BJ (cell line): ENCODE measurements at regions not wholly inside any gene's neighbourhood (a gene's known extent, or its start where the extent isn't known, plus 50 kb on each side); places are given as distances from the start of the nearest gene placed in this dataset.

Experiments
- CTCF ChIA-PET: fragments of 350-600 bp; formaldehyde crosslinking; extraction: SDS; loops from one replicate; lab custom pipeline; 2021; ENCODE audit warnings: antibody characterized with exemption, inconsistent platforms; lab: Yijun Ruan, JAX
- POLR2A ChIA-PET: fragments of 300-600 bp; sonication (Branson Sonifier 250); formaldehyde crosslinking; extraction: SDS; loops from one replicate; lab custom pipeline; 2021; ENCODE audit warnings: antibody characterized with exemption; lab: Charles Lee
- DNase-seq: peaks from one replicate; pipeline ENCODE4 v3.0.0-alpha.2; 2011; ENCODE audit warnings: low read depth
- H3K27me3 ChIP-seq: 2 replicates; pipeline ENCODE4 v1.6.0; 2011; ENCODE audit warnings: low read length; ENCODE audit not compliant: control insufficient read depth, insufficient read depth
- H3K36me3 ChIP-seq: 2 replicates; pipeline ENCODE4 v1.5.1; 2011; ENCODE audit warnings: low read length; ENCODE audit not compliant: control insufficient read depth, insufficient read depth
- H3K4me3 ChIP-seq: 2 replicates; pipeline ENCODE4 v1.5.1; 2011; ENCODE audit warnings: low read depth, mild to moderate bottlenecking, control low read depth, low read length
- TF ChIP-seq, protein P1 (sequence below): IDR thresholded peaks from 2 replicates; pipeline ENCODE4 v1.5.1; 2011; ENCODE audit warnings: low read depth, mild to moderate bottlenecking, control low read depth, inconsistent platforms, low read length, moderate library complexity; ENCODE audit not compliant: insufficient read depth

DNA sequence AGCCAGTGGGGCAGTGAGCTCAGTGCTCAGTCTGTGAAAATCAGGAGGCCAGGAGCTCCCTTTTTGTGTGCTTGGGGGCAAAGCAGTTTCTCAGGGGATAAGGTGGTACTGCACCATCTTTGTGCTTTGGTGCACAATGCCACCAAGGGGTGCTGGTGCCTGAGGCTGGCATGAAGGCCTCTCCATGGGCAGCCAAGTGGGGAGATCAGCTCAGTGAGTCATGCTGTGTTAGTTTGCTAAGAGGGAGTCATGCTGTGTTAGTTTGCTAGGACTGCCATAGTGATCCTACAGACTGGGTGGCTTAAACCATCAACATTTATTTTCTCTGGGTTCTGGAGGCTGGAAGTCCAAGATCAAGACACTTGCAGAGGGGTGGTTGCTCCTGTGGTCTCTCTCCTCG lies 428.1 kb downstream of the PRDM2 start:
- TF ChIP-seq, protein P1, sequence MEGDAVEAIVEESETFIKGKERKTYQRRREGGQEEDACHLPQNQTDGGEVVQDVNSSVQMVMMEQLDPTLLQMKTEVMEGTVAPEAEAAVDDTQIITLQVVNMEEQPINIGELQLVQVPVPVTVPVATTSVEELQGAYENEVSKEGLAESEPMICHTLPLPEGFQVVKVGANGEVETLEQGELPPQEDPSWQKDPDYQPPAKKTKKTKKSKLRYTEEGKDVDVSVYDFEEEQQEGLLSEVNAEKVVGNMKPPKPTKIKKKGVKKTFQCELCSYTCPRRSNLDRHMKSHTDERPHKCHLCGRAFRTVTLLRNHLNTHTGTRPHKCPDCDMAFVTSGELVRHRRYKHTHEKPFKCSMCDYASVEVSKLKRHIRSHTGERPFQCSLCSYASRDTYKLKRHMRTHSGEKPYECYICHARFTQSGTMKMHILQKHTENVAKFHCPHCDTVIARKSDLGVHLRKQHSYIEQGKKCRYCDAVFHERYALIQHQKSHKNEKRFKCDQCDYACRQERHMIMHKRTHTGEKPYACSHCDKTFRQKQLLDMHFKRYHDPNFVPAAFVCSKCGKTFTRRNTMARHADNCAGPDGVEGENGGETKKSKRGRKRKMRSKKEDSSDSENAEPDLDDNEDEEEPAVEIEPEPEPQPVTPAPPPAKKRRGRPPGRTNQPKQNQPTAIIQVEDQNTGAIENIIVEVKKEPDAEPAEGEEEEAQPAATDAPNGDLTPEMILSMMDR, result no peak
- CTCF ChIA-PET, result no interaction called here
- H3K36me3 ChIP-seq, result no peaks in the 10 kb centered on the region
- H3K27me3 ChIP-seq, result no peaks in the 10 kb centered on the region
- no peak for DNase-seq
- H3K4me3 ChIP-seq, result no peak overlapping the region
- POLR2A ChIA-PET, result no interaction called here

DNA sequence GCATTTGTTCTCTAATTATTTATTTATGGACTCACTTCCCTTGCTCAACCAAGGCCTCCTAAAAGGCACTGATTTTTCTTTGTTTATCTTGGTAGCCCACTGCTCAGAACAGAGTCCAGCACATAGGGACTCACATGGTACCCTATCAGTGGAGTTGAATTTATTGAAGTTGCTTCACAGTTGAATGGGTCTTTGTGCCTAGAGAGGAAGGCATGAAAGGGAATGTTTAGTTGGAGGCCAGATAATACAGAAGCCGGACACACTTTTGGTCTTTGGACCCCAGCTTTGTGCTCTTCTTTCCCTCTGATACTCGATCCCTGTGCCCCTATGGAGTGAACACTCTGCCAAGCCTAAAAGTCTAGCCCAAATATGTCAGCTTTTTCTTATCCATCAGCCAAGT lies 429.0 kb downstream of the PRDM2 start:
- H3K27me3 ChIP-seq, result no peaks in the 10 kb centered on the region
- POLR2A ChIA-PET, result no interaction called here
- no peak for DNase-seq
- H3K36me3 ChIP-seq, result no peaks in the 10 kb centered on the region
- H3K4me3 ChIP-seq, result no peak overlapping the region
- TF ChIP-seq, protein P1, result no peak
- CTCF ChIA-PET, result no interaction called here

DNA sequence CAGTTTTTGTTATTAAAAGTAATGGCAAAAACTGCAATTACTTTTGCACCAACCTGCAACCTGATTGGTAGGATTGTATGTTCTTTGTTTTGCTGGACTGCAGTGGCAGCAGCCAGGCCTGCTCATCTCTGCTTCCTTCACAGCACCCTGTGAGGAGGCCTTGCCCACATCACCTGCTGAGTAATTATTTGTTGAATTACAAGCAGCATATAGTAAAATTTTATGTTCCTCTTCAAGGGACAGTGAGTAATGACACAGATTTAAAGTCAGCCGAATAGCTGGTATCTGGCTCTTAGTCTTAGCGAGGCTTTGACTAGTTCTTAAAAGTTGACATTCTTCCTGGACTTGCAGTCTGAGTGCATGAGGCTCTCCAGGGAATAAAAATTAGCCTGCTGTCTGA lies 435.1 kb downstream of the PRDM2 start:
- TF ChIP-seq, protein P1, result no peak
- Histone ChIP-seq H3K36me3 (no peaks in the 10 kb centered on the region), H3K4me3 (no peak overlapping the region), H3K27me3 (no peaks in the 10 kb centered on the region)
- DNase-seq, result no peak
- POLR2A ChIA-PET, result no interaction called here
- CTCF ChIA-PET, result no interaction called here

DNA sequence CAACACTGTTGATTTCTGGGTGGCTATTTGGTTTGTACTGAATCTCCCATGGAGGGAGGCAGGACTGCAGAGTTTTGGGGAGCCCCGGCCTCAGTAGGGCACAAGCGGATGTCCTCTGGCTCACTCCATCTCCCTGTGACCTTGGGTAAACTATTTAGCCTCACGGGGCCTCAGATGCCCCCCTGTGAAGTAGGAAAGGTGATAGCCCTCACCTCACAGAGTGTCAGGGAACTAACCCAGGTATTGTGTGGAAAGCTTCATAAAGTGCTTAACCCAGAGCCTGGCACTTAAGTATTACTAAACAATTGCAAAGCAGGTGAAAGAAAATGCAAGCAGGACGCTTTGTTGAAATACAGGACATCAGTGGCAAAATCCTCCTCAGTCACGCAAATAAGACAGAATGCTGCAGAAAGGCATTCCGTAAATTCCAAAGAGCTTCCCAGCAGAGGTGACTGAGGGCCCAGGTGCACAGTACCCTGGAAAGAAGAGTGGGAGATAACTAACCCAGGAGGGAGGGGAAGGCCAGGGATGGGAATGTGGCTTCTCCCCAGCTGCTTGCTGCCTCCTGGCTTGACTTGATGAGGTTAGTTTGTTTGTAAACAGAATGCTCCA lies 436.3 kb downstream of the PRDM2 start:
- ChIA-PET CTCF (no interaction called here), POLR2A (no interaction called here)
- Histone ChIP-seq H3K4me3 (no peak overlapping the region), H3K36me3 (no peaks in the 10 kb centered on the region), H3K27me3 (no peaks in the 10 kb centered on the region)
- no peak for DNase-seq
- TF ChIP-seq, protein P1, result no peak

DNA sequence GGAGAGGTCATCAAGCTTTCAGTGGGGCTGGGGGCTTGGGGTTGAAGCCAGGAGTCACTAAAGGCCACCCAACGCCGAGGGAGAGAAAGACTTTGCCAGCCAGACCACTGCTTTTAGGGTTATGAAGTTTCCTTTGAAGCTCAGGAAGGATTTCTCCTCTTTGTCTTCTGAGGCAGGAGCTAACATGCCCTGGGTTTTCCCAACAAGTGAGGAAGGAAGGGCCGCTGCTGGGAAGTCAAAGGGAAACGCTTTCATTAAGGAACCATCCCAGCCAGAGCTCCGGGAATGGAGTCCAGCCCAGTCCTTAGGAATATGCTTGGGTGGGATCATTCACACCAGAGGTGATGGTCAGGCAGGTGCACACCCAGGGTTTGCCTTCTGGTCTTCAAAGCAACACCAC lies 436.9 kb downstream of the PRDM2 start:
- Histone ChIP-seq H3K27me3 (no peaks in the 10 kb centered on the region), H3K36me3 (no peaks in the 10 kb centered on the region), H3K4me3 (no peak overlapping the region)
- POLR2A ChIA-PET, result no interaction called here
- TF ChIP-seq, protein P1, result no peak
- CTCF ChIA-PET, result no interaction called here
- DNase-seq, result no peak
